ENCODE measurements at regions not wholly inside any gene's neighbourhood (a gene's known extent, or its start where the extent isn't known, plus 50 kb on each side); places are given as distances from the start of the nearest gene placed in this dataset.

DNA sequence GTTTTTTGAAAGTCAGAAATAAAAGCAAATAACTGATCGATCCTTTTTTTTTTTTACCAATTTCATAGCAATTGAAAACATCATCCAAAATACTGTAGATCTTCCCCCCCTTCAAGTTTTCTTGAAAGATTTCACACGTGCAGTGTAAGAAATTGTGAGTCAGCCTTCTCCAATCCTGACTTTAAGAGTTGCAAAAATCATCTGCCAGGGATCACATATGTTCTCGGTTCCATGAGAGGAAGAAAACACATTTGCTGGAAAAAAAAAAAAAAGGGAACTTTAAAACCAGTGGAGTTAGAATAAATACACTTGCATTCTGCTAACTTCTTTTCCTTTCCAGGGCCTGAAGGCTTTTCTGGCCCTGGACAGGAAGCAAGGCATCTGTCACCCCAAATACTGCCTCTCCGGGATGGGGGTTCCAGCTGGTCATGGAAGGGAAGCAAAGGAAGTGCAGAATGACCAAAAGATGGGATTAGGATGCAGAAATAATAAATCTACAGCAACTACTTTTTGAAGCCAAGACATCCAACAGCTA is 198.4 kb upstream of the KIAA1217 start:
- Histone ChIP-seq H3K27ac (no peak overlapping the region), H3K36me3 (no peaks in the 10 kb centered on the region), H3K4me1 (no peaks in the 10 kb centered on the region), H3K27me3 (no peaks in the 10 kb centered on the region), H3K4me3 (no peak overlapping the region), H3K9me3 (no peaks in the 10 kb centered on the region)
- intact Hi-C loops (cut with DNase I): no loop called here
- no peak for ATAC-seq
- TF ChIP-seq, protein P1, sequence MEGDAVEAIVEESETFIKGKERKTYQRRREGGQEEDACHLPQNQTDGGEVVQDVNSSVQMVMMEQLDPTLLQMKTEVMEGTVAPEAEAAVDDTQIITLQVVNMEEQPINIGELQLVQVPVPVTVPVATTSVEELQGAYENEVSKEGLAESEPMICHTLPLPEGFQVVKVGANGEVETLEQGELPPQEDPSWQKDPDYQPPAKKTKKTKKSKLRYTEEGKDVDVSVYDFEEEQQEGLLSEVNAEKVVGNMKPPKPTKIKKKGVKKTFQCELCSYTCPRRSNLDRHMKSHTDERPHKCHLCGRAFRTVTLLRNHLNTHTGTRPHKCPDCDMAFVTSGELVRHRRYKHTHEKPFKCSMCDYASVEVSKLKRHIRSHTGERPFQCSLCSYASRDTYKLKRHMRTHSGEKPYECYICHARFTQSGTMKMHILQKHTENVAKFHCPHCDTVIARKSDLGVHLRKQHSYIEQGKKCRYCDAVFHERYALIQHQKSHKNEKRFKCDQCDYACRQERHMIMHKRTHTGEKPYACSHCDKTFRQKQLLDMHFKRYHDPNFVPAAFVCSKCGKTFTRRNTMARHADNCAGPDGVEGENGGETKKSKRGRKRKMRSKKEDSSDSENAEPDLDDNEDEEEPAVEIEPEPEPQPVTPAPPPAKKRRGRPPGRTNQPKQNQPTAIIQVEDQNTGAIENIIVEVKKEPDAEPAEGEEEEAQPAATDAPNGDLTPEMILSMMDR (IDR thresholded peaks at IDR 0.05): no peak
- no peak for DNase-seq

- TF ChIP-seq, protein P1 (IDR thresholded peaks at IDR 0.05): no peak
- H3K4me1 ChIP-seq: no peaks in the 10 kb centered on the region
- no peak overlapping the region for H3K27ac ChIP-seq
- intact Hi-C loops (cut with DNase I): no loop called here
- no peak overlapping the region for H3K4me3 ChIP-seq
- no peaks in the 10 kb centered on the region for H3K9me3 ChIP-seq
- no peaks in the 10 kb centered on the region for H3K27me3 ChIP-seq
- ATAC-seq: no peak
- H3K36me3 ChIP-seq: no peaks in the 10 kb centered on the region
- DNase-seq: no peak
Observed at GRCh38 chr10:24012249-24012803, 196.6 kb upstream of the KIAA1217 start.

- Histone ChIP-seq H3K4me3 (no peak overlapping the region), H3K9me3 (no peaks in the 10 kb centered on the region), H3K4me1 (no peaks in the 10 kb centered on the region), H3K36me3 (no peaks in the 10 kb centered on the region), H3K27me3 (no peaks in the 10 kb centered on the region), H3K27ac (no peak overlapping the region)
- no peak for ATAC-seq
- DNase-seq: no peak
- intact Hi-C loops (cut with DNase I): no loop called here
- TF ChIP-seq, protein P1 (IDR thresholded peaks at IDR 0.05): no peak
Observed at GRCh38 chr10:24027107-24027506, 181.8 kb upstream of the KIAA1217 start.

- TF ChIP-seq, protein P1 (IDR thresholded peaks at IDR 0.05): no peak
- intact Hi-C loops (cut with DNase I): no loop called here
- no peaks in the 10 kb centered on the region for H3K27me3 ChIP-seq
- DNase-seq (no peak), ATAC-seq (peak; percentile 44)
- H3K4me1 ChIP-seq: no peaks in the 10 kb centered on the region
- H3K9me3 ChIP-seq: no peaks in the 10 kb centered on the region
- no peaks in the 10 kb centered on the region for H3K36me3 ChIP-seq
- H3K4me3 ChIP-seq: no peak overlapping the region
- H3K27ac ChIP-seq: no peak overlapping the region
Observed at GRCh38 chr10:24034571-24034970, 174.4 kb upstream of the KIAA1217 start.

DNA sequence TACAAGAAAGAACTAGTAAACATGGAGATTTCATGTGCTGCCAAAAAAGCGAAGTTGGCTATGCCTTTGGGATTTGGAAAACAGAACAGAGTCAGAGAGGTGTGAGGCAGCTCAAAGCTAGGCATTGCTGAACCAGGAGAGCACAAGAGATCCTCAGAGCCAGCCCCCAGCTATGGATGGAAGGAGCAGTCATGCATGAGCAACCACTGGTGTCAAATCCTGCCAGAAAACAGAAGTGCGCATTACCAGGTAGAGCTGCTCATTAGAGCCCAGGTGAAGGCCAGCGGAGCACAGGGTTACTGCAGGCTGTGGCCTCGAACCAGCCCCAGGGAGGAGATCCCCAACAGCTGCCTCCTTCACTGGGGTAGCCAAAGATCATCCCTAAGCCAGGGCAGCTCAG is 173.2 kb upstream of the KIAA1217 start:
- DNase-seq (no peak), ATAC-seq (no peak)
- no peaks in the 10 kb centered on the region for H3K27me3 ChIP-seq
- H3K4me3 ChIP-seq: no peak overlapping the region
- no peaks in the 10 kb centered on the region for H3K4me1 ChIP-seq
- H3K36me3 ChIP-seq: no peaks in the 10 kb centered on the region
- TF ChIP-seq, protein P1 (IDR thresholded peaks at IDR 0.05): no peak
- intact Hi-C loops (cut with DNase I): no loop called here
- H3K9me3 ChIP-seq: no peaks in the 10 kb centered on the region
- no peak overlapping the region for H3K27ac ChIP-seq

DNA sequence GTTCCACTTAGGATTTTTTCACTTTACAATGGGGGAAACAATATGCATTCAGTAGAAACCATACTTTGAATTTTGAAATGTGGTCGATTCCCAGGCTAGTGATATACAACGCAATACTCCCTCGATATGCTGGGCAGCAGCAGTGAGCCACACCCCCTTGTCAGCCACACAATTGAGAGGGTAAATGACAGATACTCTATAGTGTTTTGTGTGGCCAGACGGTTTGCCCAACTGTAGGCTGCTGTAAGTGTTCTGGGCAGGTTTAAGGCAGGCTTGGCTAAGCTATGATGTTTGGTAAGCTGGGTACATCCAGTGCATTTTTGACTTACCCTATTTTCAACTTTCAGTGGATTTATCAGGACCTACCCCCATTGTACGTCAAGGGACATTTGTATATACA is 169.6 kb upstream of the KIAA1217 start:
- DNase-seq: no peak
- Histone ChIP-seq H3K36me3 (no peaks in the 10 kb centered on the region), H3K4me3 (no peak overlapping the region), H3K27ac (no peak overlapping the region), H3K27me3 (no peaks in the 10 kb centered on the region), H3K9me3 (no peaks in the 10 kb centered on the region), H3K4me1 (no peaks in the 10 kb centered on the region)
- intact Hi-C loops (cut with DNase I): no loop called here
- ATAC-seq: no peak
- TF ChIP-seq, protein P1 (IDR thresholded peaks at IDR 0.05): no peak

All from upper lobe of right lung (tissue), 1 donor.